ENCODE measurements at regions not wholly inside any gene's neighbourhood (a gene's known extent, or its start where the extent isn't known, plus 50 kb on each side); places are given as distances from the start of the nearest gene placed in this dataset.

GRCh38 chr11:129291546-129291945 lies 84.1 kb upstream of the BARX2 start:
- TF ChIP-seq FOS (IDR thresholded peaks at IDR 0.05; ENCODE audit: low read depth, low read length) (no peak), RAD21 (IDR thresholded peaks at IDR 0.05; ENCODE audit: low read length) (no peak)
- Histone ChIP-seq H3K27me3 (ENCODE audit: control insufficient read depth, insufficient read depth, low read length) (peaks cover 26% of the 10 kb centered on the region), H3K9me1 (ENCODE audit: insufficient read depth, low read length) (no peaks in the 10 kb centered on the region), H3K18ac (ENCODE audit: low read depth, low read length) (no peak overlapping the region), H3K4me3 (ENCODE audit: insufficient read depth, low read depth, low read length) (no peak overlapping the region), H3K14ac (replicated peaks; ENCODE audit: low read depth, low read length) (no peak overlapping the region), H3K56ac (ENCODE audit: extremely low read depth, insufficient read depth, low read length) (no peak overlapping the region), H3K23ac (ENCODE audit: low read depth, low read length) (no peak overlapping the region), H3K4me2 (ENCODE audit: low read depth, low read length) (no peak overlapping the region), H3K4me1 (ENCODE audit: control insufficient read depth, insufficient read depth, low read length) (peaks cover 2% of the 10 kb centered on the region; the same call in 1 of the 2 replicates), H4K91ac (ENCODE audit: insufficient read depth, low read depth, low read length) (no peak overlapping the region), H2AK5ac (ENCODE audit: low read depth, low read length) (no peak overlapping the region), H3K79me1 (ENCODE audit: low read depth in 1 of 2, low read length in 2 of 2) (no peaks in the 10 kb centered on the region), H3K9ac (ENCODE audit: low read depth, low read length) (no peak overlapping the region), H3K9me3 (ENCODE audit: control insufficient read depth, insufficient read depth, low read length) (no peaks in the 10 kb centered on the region), H3K4ac (ENCODE audit: low read depth, low read length) (no peak overlapping the region), H2AFZ (replicated peaks; ENCODE audit: low read length, poor library complexity) (no peak overlapping the region), H3K27ac (ENCODE audit: insufficient read depth, low read length) (no peak overlapping the region), H2AK9ac (replicated peaks; ENCODE audit: low read depth, low read length, poor library complexity) (no peak overlapping the region), H2BK15ac (ENCODE audit: low read depth, low read length) (no peak overlapping the region), H2BK5ac (ENCODE audit: low read depth, low read length, poor library complexity, severe bottlenecking) (no peak overlapping the region), H4K20me1 (ENCODE audit: insufficient read depth, low read length) (no peaks in the 10 kb centered on the region), H4K5ac (ENCODE audit: low read depth, low read length) (no peak overlapping the region), H3K36me3 (ENCODE audit: control insufficient read depth, insufficient read depth, low read length) (no peaks in the 10 kb centered on the region), H2BK20ac (ENCODE audit: low read depth, low read length) (no peak overlapping the region), H2BK120ac (ENCODE audit: low read depth, low read length) (no peak overlapping the region), H4K8ac (ENCODE audit: low read depth in 2 of 2, low read length in 2 of 2) (no peak overlapping the region)
- in situ Hi-C loops (cut with MboI; ENCODE audit: low sequenced_read_pairs) (no loop called here), dilution Hi-C loops (cut with HindIII; ENCODE audit: low sequenced_read_pairs, unreplicated experiment) (no loop called here), intact Hi-C loops (cut with micrococcal nuclease) (no loop called here)
- ATAC-seq (ENCODE audit: low read depth) (no peak), DNase-seq (no peak)
- no TSS peak for BruUV-seq (replicated peaks)
- CTCF ChIA-PET = no interaction called here
- POLR2A ChIA-PET (ENCODE audit: unreplicated experiment) = no interaction called here
- WGBS, 2 experiments (ENCODE audit: extremely low coverage in 2 of 2, insufficient read length in 1 of 2) = 50% methylated on average over 2 of the region's 5 CpGs; no CpG with 5 or more reads in 1 of the 2 experiments
